ENCODE measurements at regions not wholly inside any gene's neighbourhood (a gene's known extent, or its start where the extent isn't known, plus 50 kb on each side); places are given as distances from the start of the nearest gene placed in this dataset.

GRCh38 chr2:217629347-217629746, 373.4 kb downstream of the TNS1 start:
- TF ChIP-seq TAF1 (IDR thresholded peaks at IDR 0.05; ENCODE audit: low read depth, low read length) (no peak), POLR2AphosphoS5 (IDR thresholded peaks at IDR 0.05; ENCODE audit: low read depth, low read length) (no peak), POLR2A (IDR thresholded peaks at IDR 0.05; ENCODE audit: low read depth, low read length) (no peak)
